ENCODE measurements at regions not wholly inside any gene's neighbourhood (a gene's known extent, or its start where the extent isn't known, plus 50 kb on each side); places are given as distances from the start of the nearest gene placed in this dataset.

GRCh38 chr7:153939177-153939576 is 113.0 kb upstream of the DPP6 start:
- TF ChIP-seq CTCF (conservative IDR thresholded peaks at IDR 0.05; ENCODE audit: low read depth, low read length): no peak
- no peak for DNase-seq (ENCODE audit: low read depth)
- H3K4me3 ChIP-seq (ENCODE audit: low read depth, low read length): no peak overlapping the region

GRCh38 chr7:153939654-153940053 is 112.5 kb upstream of the DPP6 start:
- no peak overlapping the region for H3K4me3 ChIP-seq (ENCODE audit: low read depth, low read length)
- DNase-seq (ENCODE audit: low read depth): no peak
- no peak for TF ChIP-seq CTCF (conservative IDR thresholded peaks at IDR 0.05; ENCODE audit: low read depth, low read length)

GRCh38 chr7:153941061-153941460 is 111.1 kb upstream of the DPP6 start:
- H3K4me3 ChIP-seq (ENCODE audit: low read depth, low read length): no peak overlapping the region
- no peak for TF ChIP-seq CTCF (conservative IDR thresholded peaks at IDR 0.05; ENCODE audit: low read depth, low read length)
- no peak for DNase-seq (ENCODE audit: low read depth)

DNA sequence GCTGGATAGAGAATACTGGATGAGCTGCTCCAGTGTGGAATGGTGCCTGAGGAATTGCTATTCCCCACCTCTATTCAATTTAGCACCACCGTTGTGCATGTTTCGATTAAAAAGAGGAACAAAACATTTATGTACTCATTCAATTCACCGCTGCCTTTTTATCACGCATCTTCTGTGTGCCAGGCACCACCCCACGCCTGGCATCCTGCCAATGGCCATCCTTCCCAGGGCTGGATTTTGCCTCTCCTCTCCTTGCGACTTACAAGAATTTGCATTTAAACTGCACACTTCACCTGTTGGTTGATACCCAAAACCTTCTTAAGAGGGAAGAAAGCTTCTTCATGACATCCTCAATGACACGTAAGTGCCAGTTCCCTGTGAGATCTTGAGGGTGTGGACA is 110.2 kb upstream of the DPP6 start:
- TF ChIP-seq CTCF (conservative IDR thresholded peaks at IDR 0.05; ENCODE audit: low read depth, low read length): no peak
- no peak overlapping the region for H3K4me3 ChIP-seq (ENCODE audit: low read depth, low read length)
- DNase-seq (ENCODE audit: low read depth): no peak

GRCh38 chr7:153943457-153943856 is 108.7 kb upstream of the DPP6 start:
- H3K4me3 ChIP-seq (ENCODE audit: low read depth, low read length): no peak overlapping the region
- TF ChIP-seq CTCF (conservative IDR thresholded peaks at IDR 0.05; ENCODE audit: low read depth, low read length): no peak
- no peak for DNase-seq (ENCODE audit: low read depth)

DNA sequence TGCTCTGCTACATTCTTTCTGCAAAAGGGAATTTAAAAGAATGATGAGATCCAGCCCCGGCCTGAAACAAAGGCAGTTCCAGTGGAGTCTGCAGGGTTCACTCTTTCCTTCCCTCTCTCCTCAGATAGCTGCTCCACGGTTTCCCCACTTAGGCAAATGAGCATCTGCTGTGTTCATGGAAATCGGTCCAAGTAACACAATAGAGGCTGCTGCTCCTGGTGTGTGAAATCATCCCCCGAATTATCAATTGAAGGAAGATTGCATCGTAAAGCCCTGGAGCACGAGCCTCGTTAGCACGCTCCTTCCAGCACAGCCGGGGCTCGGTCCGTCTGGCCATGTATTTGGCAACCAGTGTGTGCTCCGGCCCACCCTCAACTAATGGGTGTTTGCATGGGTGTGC is 108.3 kb upstream of the DPP6 start:
- DNase-seq (ENCODE audit: low read depth): no peak
- H3K4me3 ChIP-seq (ENCODE audit: low read depth, low read length): no peak overlapping the region
- TF ChIP-seq CTCF (conservative IDR thresholded peaks at IDR 0.05; ENCODE audit: low read depth, low read length): no peak

- no peak overlapping the region for H3K4me3 ChIP-seq (ENCODE audit: low read depth, low read length)
These were observed 104.1 kb upstream of the DPP6 start for GRCh38 chr7:153948060-153948459.

More at GRCh38 chr7:153948060-153948459, 104.1 kb upstream of the DPP6 start:
- DNase-seq (ENCODE audit: low read depth): no peak
- no peak for TF ChIP-seq CTCF (conservative IDR thresholded peaks at IDR 0.05; ENCODE audit: low read depth, low read length)
